ENCODE measurements at regions not wholly inside any gene's neighbourhood (a gene's known extent, or its start where the extent isn't known, plus 50 kb on each side); places are given as distances from the start of the nearest gene placed in this dataset.

DNA sequence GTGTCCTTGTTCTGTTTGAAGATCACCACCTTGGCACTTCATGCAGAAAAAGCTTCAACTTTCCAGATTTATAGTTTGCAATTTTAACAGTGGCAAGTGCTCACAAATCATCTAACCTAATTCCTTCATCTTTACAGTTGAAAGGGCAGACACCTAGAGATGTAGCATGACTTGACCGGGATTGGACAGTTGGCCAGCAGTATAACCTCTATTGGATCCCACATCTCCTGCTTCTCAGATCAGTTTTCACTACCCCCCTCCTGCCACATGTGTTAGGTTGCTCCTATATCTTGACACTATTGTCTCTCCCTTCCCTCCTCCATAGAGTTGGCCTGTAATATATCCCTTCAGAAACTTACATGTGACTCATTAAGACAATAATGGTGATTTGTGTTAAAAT, 206.0 kb upstream of the SEMA6D start (continued):
- TF ChIP-seq, protein P1, sequence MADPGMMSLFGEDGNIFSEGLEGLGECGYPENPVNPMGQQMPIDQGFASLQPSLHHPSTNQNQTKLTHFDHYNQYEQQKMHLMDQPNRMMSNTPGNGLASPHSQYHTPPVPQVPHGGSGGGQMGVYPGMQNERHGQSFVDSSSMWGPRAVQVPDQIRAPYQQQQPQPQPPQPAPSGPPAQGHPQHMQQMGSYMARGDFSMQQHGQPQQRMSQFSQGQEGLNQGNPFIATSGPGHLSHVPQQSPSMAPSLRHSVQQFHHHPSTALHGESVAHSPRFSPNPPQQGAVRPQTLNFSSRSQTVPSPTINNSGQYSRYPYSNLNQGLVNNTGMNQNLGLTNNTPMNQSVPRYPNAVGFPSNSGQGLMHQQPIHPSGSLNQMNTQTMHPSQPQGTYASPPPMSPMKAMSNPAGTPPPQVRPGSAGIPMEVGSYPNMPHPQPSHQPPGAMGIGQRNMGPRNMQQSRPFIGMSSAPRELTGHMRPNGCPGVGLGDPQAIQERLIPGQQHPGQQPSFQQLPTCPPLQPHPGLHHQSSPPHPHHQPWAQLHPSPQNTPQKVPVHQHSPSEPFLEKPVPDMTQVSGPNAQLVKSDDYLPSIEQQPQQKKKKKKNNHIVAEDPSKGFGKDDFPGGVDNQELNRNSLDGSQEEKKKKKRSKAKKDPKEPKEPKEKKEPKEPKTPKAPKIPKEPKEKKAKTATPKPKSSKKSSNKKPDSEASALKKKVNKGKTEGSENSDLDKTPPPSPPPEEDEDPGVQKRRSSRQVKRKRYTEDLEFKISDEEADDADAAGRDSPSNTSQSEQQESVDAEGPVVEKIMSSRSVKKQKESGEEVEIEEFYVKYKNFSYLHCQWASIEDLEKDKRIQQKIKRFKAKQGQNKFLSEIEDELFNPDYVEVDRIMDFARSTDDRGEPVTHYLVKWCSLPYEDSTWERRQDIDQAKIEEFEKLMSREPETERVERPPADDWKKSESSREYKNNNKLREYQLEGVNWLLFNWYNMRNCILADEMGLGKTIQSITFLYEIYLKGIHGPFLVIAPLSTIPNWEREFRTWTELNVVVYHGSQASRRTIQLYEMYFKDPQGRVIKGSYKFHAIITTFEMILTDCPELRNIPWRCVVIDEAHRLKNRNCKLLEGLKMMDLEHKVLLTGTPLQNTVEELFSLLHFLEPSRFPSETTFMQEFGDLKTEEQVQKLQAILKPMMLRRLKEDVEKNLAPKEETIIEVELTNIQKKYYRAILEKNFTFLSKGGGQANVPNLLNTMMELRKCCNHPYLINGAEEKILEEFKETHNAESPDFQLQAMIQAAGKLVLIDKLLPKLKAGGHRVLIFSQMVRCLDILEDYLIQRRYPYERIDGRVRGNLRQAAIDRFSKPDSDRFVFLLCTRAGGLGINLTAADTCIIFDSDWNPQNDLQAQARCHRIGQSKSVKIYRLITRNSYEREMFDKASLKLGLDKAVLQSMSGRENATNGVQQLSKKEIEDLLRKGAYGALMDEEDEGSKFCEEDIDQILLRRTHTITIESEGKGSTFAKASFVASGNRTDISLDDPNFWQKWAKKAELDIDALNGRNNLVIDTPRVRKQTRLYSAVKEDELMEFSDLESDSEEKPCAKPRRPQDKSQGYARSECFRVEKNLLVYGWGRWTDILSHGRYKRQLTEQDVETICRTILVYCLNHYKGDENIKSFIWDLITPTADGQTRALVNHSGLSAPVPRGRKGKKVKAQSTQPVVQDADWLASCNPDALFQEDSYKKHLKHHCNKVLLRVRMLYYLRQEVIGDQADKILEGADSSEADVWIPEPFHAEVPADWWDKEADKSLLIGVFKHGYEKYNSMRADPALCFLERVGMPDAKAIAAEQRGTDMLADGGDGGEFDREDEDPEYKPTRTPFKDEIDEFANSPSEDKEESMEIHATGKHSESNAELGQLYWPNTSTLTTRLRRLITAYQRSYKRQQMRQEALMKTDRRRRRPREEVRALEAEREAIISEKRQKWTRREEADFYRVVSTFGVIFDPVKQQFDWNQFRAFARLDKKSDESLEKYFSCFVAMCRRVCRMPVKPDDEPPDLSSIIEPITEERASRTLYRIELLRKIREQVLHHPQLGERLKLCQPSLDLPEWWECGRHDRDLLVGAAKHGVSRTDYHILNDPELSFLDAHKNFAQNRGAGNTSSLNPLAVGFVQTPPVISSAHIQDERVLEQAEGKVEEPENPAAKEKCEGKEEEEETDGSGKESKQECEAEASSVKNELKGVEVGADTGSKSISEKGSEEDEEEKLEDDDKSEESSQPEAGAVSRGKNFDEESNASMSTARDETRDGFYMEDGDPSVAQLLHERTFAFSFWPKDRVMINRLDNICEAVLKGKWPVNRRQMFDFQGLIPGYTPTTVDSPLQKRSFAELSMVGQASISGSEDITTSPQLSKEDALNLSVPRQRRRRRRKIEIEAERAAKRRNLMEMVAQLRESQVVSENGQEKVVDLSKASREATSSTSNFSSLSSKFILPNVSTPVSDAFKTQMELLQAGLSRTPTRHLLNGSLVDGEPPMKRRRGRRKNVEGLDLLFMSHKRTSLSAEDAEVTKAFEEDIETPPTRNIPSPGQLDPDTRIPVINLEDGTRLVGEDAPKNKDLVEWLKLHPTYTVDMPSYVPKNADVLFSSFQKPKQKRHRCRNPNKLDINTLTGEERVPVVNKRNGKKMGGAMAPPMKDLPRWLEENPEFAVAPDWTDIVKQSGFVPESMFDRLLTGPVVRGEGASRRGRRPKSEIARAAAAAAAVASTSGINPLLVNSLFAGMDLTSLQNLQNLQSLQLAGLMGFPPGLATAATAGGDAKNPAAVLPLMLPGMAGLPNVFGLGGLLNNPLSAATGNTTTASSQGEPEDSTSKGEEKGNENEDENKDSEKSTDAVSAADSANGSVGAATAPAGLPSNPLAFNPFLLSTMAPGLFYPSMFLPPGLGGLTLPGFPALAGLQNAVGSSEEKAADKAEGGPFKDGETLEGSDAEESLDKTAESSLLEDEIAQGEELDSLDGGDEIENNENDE (IDR thresholded peaks at IDR 0.05; ENCODE audit: insufficient replicate concordance, low read length) = no peak
- TF ChIP-seq JUND (IDR thresholded peaks at IDR 0.05; ENCODE audit: low read length) (no peak), GABPA (IDR thresholded peaks at IDR 0.05; ENCODE audit: borderline replicate concordance, insufficient read depth, low read length) (no peak), POLR2A (IDR thresholded peaks at IDR 0.05; ENCODE audit: control extremely low read depth in 1 of 2, low read depth in 2 of 2, low read length in 2 of 2) (no peak), TAF1 (IDR thresholded peaks at IDR 0.05; ENCODE audit: low read depth, low read length) (no peak), NRF1 (IDR thresholded peaks at IDR 0.05; ENCODE audit: low read depth, low read length) (no peak)

All from H1 (cell line).